Panc1 (cell line): ENCODE measurements at regions not wholly inside any gene's neighbourhood (a gene's known extent, or its start where the extent isn't known, plus 50 kb on each side); places are given as distances from the start of the nearest gene placed in this dataset.

Experiments
- ATAC-seq: fragments of 200-7000 bp; cut with Tn5 transposase; 2 replicates; pipeline ENCODE4 v1.9.1; 2020; ENCODE audit warnings: mild to moderate bottlenecking, moderate library complexity
- BruUV-seq: library from RNA; stranded (reverse); fragments of 400-500 nt; replicated peaks from 2 replicates; lab custom pipeline; 2021; lab: Mats Ljungman, UMichigan
- CTCF ChIA-PET: fragments of 300-600 bp; sonication (Branson Sonifier 250); formaldehyde crosslinking; loops from one replicate; lab custom pipeline; 2022; ENCODE audit warnings: antibody characterized with exemption; lab: Charles Lee
- POLR2A ChIA-PET: fragments of 300-600 bp; sonication (Branson Sonifier 250); formaldehyde crosslinking; loops from one replicate; lab custom pipeline; 2022; ENCODE audit warnings: antibody characterized with exemption; lab: Charles Lee
- DNase-seq: peaks from one replicate; pipeline ENCODE4 v3.0.0-alpha.2; 2010; ENCODE audit warnings: low read depth, low spot score
- H3K27ac ChIP-seq: 2 replicates; pipeline ENCODE4 v1.5.1; 2011; ENCODE audit warnings: mild to moderate bottlenecking, low read length, inconsistent platforms
- H3K27me3 ChIP-seq: fragments of 200-500 bp; sonication (Bioruptor generic); 2 replicates; pipeline ENCODE4 v1.6.0; 2014; ENCODE audit warnings: low read length, inconsistent platforms; ENCODE audit not compliant: control insufficient read depth, insufficient read depth
- H3K36me3 ChIP-seq: fragments of 200-500 bp; sonication (Bioruptor generic); 2 replicates; pipeline ENCODE4 v1.5.1; 2014; ENCODE audit warnings: inconsistent platforms, mild to moderate bottlenecking, low read length, moderate library complexity; ENCODE audit not compliant: control insufficient read depth, insufficient read depth
- H3K4me1 ChIP-seq: 2 replicates; pipeline ENCODE4 v1.5.1; 2011; ENCODE audit warnings: inconsistent platforms, mild to moderate bottlenecking, low read length, moderate library complexity; ENCODE audit not compliant: control insufficient read depth, insufficient read depth
- H3K4me3 ChIP-seq, 2 experiments: 2 replicates each; pipeline ENCODE4 v1.5.1; 2011 to 2012; ENCODE audit warnings: low read depth in 2 of 2, low read length in 2 of 2, mild to moderate bottlenecking in 2 of 2, inconsistent platforms in 1 of 2, moderate library complexity in 1 of 2
- H3K9me3 ChIP-seq: fragments of 200-500 bp; sonication (Bioruptor generic); 2 replicates; pipeline ENCODE4 v1.5.1; 2014; ENCODE audit warnings: low read depth, mild to moderate bottlenecking, inconsistent platforms, low read length, moderate library complexity; ENCODE audit not compliant: control insufficient read depth, insufficient read depth
- CTCF ChIP-seq: fragments of 450-650 bp; IDR thresholded peaks from 2 replicates; pipeline ENCODE4 v1.5.1; 2017; ENCODE audit warnings: mild to moderate bottlenecking
- POLR2AphosphoS5 ChIP-seq: IDR thresholded peaks from 2 replicates; pipeline ENCODE4 v1.6.1; 2012; ENCODE audit warnings: mild to moderate bottlenecking, low read depth, low read length, moderate library complexity
- REST ChIP-seq, 2 experiments: IDR thresholded peaks; 2 replicates each; pipeline ENCODE4 v1.6.1; 2011 to 2012; ENCODE audit warnings: low read depth in 2 of 2, control low read depth in 1 of 2, low read length in 1 of 2, mild to moderate bottlenecking in 1 of 2, moderate library complexity in 1 of 2; ENCODE audit not compliant: insufficient read depth in 1 of 2
- SIN3A ChIP-seq: IDR thresholded peaks from 2 replicates; pipeline ENCODE4 v1.6.1; 2012; ENCODE audit warnings: low read depth, mild to moderate bottlenecking, low read length, moderate library complexity, borderline replicate concordance; ENCODE audit not compliant: insufficient read depth
- TCF7L2 ChIP-seq: IDR thresholded peaks from 2 replicates; pipeline ENCODE4 v1.6.1; 2011; ENCODE audit warnings: mild to moderate bottlenecking, low read depth, low read length, inconsistent platforms
- in situ Hi-C: cut with HindIII; loops from 2 replicates; pipeline ENCODE4 v1.10.0; 2016; ENCODE audit warnings: low sequenced_read_pairs, low pct_unique_long_range_greater_than_20kb
- intact Hi-C: fragments of 100-400 bp; cut with micrococcal nuclease; formaldehyde crosslinking; loops from one replicate; pipeline ENCODE4 v1.10.0; 2022; ENCODE audit not compliant: unreplicated experiment

GRCh38 chr2:129828792-129829191 is 150.7 kb upstream of the RAB6C start:
- CTCF ChIA-PET: no interaction called here
- H3K4me1 ChIP-seq: no peaks in the 10 kb centered on the region
- no peaks in the 10 kb centered on the region for H3K27me3 ChIP-seq
- peaks cover 6% of the 10 kb centered on the region for H3K9me3 ChIP-seq
- no peaks in the 10 kb centered on the region for H3K36me3 ChIP-seq
- no peak overlapping the region for H3K4me3 ChIP-seq
- no peak for TF ChIP-seq REST (IDR thresholded peaks at IDR 0.05; ENCODE audit: insufficient read depth in 1 of 2, low read depth in 2 of 2, low read length in 1 of 2)
- TF ChIP-seq POLR2AphosphoS5: no peak
- TF ChIP-seq CTCF: no peak
- no peak for TF ChIP-seq SIN3A
- TF ChIP-seq TCF7L2: no peak
- intact Hi-C loops: no loop called here
- H3K27ac ChIP-seq: no peak overlapping the region
- POLR2A ChIA-PET: interaction anchor here (0.6 kb wide), 1 partner anchor 24 kb away, joined by 3 read pairs; no protein-coding TSS in a partner anchor
- DNase-seq (no peak), ATAC-seq (no peak)
- BruUV-seq: no TSS peak
- in situ Hi-C loops: no loop called here

- DNase-seq (no peak), ATAC-seq (no peak)
- Histone ChIP-seq H3K27me3 (no peaks in the 10 kb centered on the region), H3K9me3 (peaks cover 6% of the 10 kb centered on the region), H3K4me1 (no peaks in the 10 kb centered on the region), H3K4me3 (no peak overlapping the region), H3K27ac (no peak overlapping the region), H3K36me3 (no peaks in the 10 kb centered on the region)
- POLR2A ChIA-PET: no interaction called here
- no peak for TF ChIP-seq SIN3A
- no peak for TF ChIP-seq TCF7L2
- TF ChIP-seq REST (IDR thresholded peaks at IDR 0.05; ENCODE audit: insufficient read depth in 1 of 2, low read depth in 2 of 2, low read length in 1 of 2): no peak
- no peak for TF ChIP-seq POLR2AphosphoS5
- TF ChIP-seq CTCF: no peak
- intact Hi-C loops (no loop called here), in situ Hi-C loops (no loop called here)
- no TSS peak for BruUV-seq
- CTCF ChIA-PET: no interaction called here
Measured at GRCh38 chr2:129829588-129829987, 149.9 kb upstream of the RAB6C start.
